HG03565 (cell line): ENCODE measurements at regions not wholly inside any gene's neighbourhood (a gene's known extent, or its start where the extent isn't known, plus 50 kb on each side); places are given as distances from the start of the nearest gene placed in this dataset.
"Not testable (repeated sequence)": the region's sequence is repeated elsewhere in the genome, so short reads cannot be mapped to it uniquely, and the experiment has no call there.

Source experiments
- ATAC-seq: cut with Tn5 transposase; IDR thresholded peaks from one replicate; pipeline ENCODE4 v1.9.1; 2021; ENCODE audit warnings: mild to moderate bottlenecking, moderate library complexity; ENCODE audit not compliant: unreplicated experiment

- ATAC-seq = no peak
Observed at GRCh38 chr6:69623357-69623756, 173.5 kb downstream of the LMBRD1 start.

- ATAC-seq = no peak
Observed at GRCh38 chr6:69622924-69623323, 173.9 kb downstream of the LMBRD1 start.

GRCh38 chr6:69622230-69622629 lies 174.6 kb downstream of the LMBRD1 start:
- no peak for ATAC-seq

- ATAC-seq = no peak
Observed at GRCh38 chr6:69617163-69617562, 179.6 kb downstream of the LMBRD1 start.

GRCh38 chr6:69609836-69610472 lies 186.9 kb downstream of the LMBRD1 start:
- no peak for ATAC-seq

- no peak for ATAC-seq
Observed at GRCh38 chr6:69601132-69601531, 195.7 kb downstream of the LMBRD1 start.

- no peak for ATAC-seq
Observed at GRCh38 chr6:69594405-69594804, 202.4 kb downstream of the LMBRD1 start.

- ATAC-seq = no peak
Observed at GRCh38 chr6:69593706-69594105, 203.1 kb downstream of the LMBRD1 start.

GRCh38 chr6:69589626-69590025 lies 207.2 kb downstream of the LMBRD1 start:
- ATAC-seq = no peak

- ATAC-seq = peak; percentile 82
Observed at GRCh38 chr6:69584913-69585729, 211.7 kb downstream of the LMBRD1 start.

- no peak for ATAC-seq
Observed at GRCh38 chr6:69584536-69584912, 212.3 kb downstream of the LMBRD1 start.

- no peak for ATAC-seq
Observed at GRCh38 chr6:69581581-69581980, 215.2 kb downstream of the LMBRD1 start.

- no peak for ATAC-seq
Observed at GRCh38 chr6:69580706-69581105, 216.1 kb downstream of the LMBRD1 start.

GRCh38 chr6:69578361-69578890 lies 218.4 kb downstream of the LMBRD1 start:
- no peak for ATAC-seq

GRCh38 chr6:69571234-69571633 lies 225.6 kb downstream of the LMBRD1 start:
- no peak for ATAC-seq

GRCh38 chr6:69570106-69570505 lies 226.7 kb downstream of the LMBRD1 start:
- no peak for ATAC-seq

GRCh38 chr6:69560597-69560996 lies 236.2 kb downstream of the LMBRD1 start:
- ATAC-seq = not testable (repeated sequence)

- peak; percentile 61 for ATAC-seq
Observed at GRCh38 chr6:69555088-69555638, 241.6 kb downstream of the LMBRD1 start.

GRCh38 chr6:69542494-69542893 lies 254.3 kb downstream of the LMBRD1 start:
- peak; percentile 69 for ATAC-seq

- ATAC-seq = no peak
Observed at GRCh38 chr6:69527921-69528476, 268.8 kb downstream of the LMBRD1 start.

- ATAC-seq = not testable (repeated sequence)
Observed at GRCh38 chr6:69515480-69515879, 281.3 kb downstream of the LMBRD1 start.

- ATAC-seq = no peak
Observed at GRCh38 chr6:69494595-69494994, 302.2 kb downstream of the LMBRD1 start.
